ENCODE measurements at regions not wholly inside any gene's neighbourhood (a gene's known extent, or its start where the extent isn't known, plus 50 kb on each side); places are given as distances from the start of the nearest gene placed in this dataset.

- TF ChIP-seq STAT6 (CRISPR knock-in tag; conservative IDR thresholded peaks at IDR 0.05; ENCODE audit: low read depth) (no peak), TCF7 (CRISPR knock-in tag; IDR thresholded peaks at IDR 0.05; ENCODE audit: low read depth) (no peak), HMGA2 (CRISPR knock-in tag; IDR thresholded peaks at IDR 0.05) (no peak), USF1 (CRISPR knock-in tag; IDR thresholded peaks at IDR 0.05) (no peak), FOXP1 (CRISPR knock-in tag; IDR thresholded peaks at IDR 0.05; ENCODE audit: borderline replicate concordance) (peak; percentile 84; the same call in 1 of the 2 replicates), AFF4 (CRISPR knock-in tag; IDR thresholded peaks at IDR 0.05; ENCODE audit: borderline replicate concordance) (no peak), SMAD3 (CRISPR knock-in tag; IDR thresholded peaks at IDR 0.05; ENCODE audit: borderline replicate concordance) (no peak), RORB (CRISPR knock-in tag; IDR thresholded peaks at IDR 0.05) (no peak), E2F1 (CRISPR knock-in tag; IDR thresholded peaks at IDR 0.05) (no peak), ESRRA (CRISPR knock-in tag; IDR thresholded peaks at IDR 0.05; ENCODE audit: borderline replicate concordance) (no peak), MAX (CRISPR knock-in tag; IDR thresholded peaks at IDR 0.05) (peak; percentile 61), SP1 (CRISPR knock-in tag; conservative IDR thresholded peaks at IDR 0.05) (peak; percentile 53; the same call in 1 of the 2 replicates), JAZF1 (CRISPR knock-in tag; IDR thresholded peaks at IDR 0.05) (no peak)
Observed at GRCh38 chr6:125363039-125363823, 61.5 kb upstream of the HDDC2 start (continued).

- Mint-ChIP-seq H3K36me3 (no peaks in the 10 kb centered on the region), H3K27ac (no peak overlapping the region), H3K9me3 (no peaks in the 10 kb centered on the region), H3K4me1 (peaks cover 39% of the 10 kb centered on the region), H3K4me3 (peak overlapping the region; percentile 61), H3K27me3 (ENCODE audit: low read depth) (peaks cover 39% of the 10 kb centered on the region)
- CTCF ChIA-PET = interaction anchor here (0.9 kb wide), 1 partner anchor 542 kb away, joined by 3 read pairs; no protein-coding TSS in a partner anchor
- peak; percentile 65 for ATAC-seq
- DNase-seq (ENCODE audit: low spot score) = no peak
- POLR2A ChIA-PET = interaction anchor here (1.2 kb wide), 1 partner anchor 418 kb away, joined by 4 read pairs; no protein-coding TSS in a partner anchor
- 0 out of 2 replicates have a peak, but pooled peaks have one; percentile 5 for TF ChIP-seq NR3C1 (CRISPR knock-in tag; conservative IDR thresholded peaks at IDR 0.05; ENCODE audit: low read depth)
- no peak for TF ChIP-seq JUN (CRISPR knock-in tag; IDR thresholded peaks at IDR 0.05)
- TF ChIP-seq ATF1 (CRISPR knock-in tag; IDR thresholded peaks at IDR 0.05) = no peak
- TF ChIP-seq ETV6 (CRISPR knock-in tag; IDR thresholded peaks at IDR 0.05) = peak; percentile 37; the same call in 1 of the 2 replicates
- TF ChIP-seq HMGXB4 (CRISPR knock-in tag; IDR thresholded peaks at IDR 0.05) = no peak
- TF ChIP-seq ESRRA (CRISPR knock-in tag; IDR thresholded peaks at IDR 0.05; ENCODE audit: borderline replicate concordance) = no peak
- TF ChIP-seq ZNF423 (CRISPR knock-in tag; IDR thresholded peaks at IDR 0.05) = peak; percentile 69
- TF ChIP-seq USF1 (CRISPR knock-in tag; IDR thresholded peaks at IDR 0.05) = no peak
- 0 out of 2 replicates have a peak, but pooled peaks have one; percentile 6 for TF ChIP-seq MAX (CRISPR knock-in tag; IDR thresholded peaks at IDR 0.05)
- no peak for TF ChIP-seq ZNF232 (CRISPR knock-in tag; IDR thresholded peaks at IDR 0.05)
- TF ChIP-seq MLX (CRISPR knock-in tag; IDR thresholded peaks at IDR 0.05) = no peak
- no peak for TF ChIP-seq ZNF219 (CRISPR knock-in tag; IDR thresholded peaks at IDR 0.05; ENCODE audit: borderline replicate concordance)
- no peak for TF ChIP-seq ZNF121 (CRISPR knock-in tag; IDR thresholded peaks at IDR 0.05)
Observed at GRCh38 chr6:125363824-125364165, 62.0 kb upstream of the HDDC2 start.

Data from WTC11 (cell line).